ENCODE measurements at regions not wholly inside any gene's neighbourhood (a gene's known extent, or its start where the extent isn't known, plus 50 kb on each side); places are given as distances from the start of the nearest gene placed in this dataset.

DNA sequence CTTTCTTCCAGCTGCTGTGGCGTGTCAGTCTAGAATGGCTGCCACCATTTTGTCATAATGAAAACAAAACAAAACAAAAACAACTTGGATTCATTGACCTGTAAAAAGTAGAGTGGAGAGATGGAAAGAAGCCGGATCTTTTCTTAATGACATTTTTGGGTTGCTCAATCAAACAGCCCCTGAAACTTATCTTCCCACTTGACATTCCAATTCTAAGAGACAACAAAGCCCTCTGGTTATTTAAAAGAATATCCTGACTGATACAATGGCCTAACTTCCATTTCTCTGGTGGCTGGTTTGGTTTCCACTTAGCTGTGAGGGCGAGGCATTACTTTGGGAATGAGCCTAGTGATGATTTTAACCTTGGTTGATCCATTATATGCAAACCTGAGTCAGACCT lies 123.7 kb downstream of the AQP4 start:
- intact Hi-C loops (cut with micrococcal nuclease; ENCODE audit: unreplicated experiment) = no loop called here
- H3K27me3 Mint-ChIP-seq (ENCODE audit: unreplicated experiment) = no peaks in the 10 kb centered on the region
- no peak overlapping the region for H3K27ac Mint-ChIP-seq (ENCODE audit: unreplicated experiment)
- TF ChIP-seq, protein P1, sequence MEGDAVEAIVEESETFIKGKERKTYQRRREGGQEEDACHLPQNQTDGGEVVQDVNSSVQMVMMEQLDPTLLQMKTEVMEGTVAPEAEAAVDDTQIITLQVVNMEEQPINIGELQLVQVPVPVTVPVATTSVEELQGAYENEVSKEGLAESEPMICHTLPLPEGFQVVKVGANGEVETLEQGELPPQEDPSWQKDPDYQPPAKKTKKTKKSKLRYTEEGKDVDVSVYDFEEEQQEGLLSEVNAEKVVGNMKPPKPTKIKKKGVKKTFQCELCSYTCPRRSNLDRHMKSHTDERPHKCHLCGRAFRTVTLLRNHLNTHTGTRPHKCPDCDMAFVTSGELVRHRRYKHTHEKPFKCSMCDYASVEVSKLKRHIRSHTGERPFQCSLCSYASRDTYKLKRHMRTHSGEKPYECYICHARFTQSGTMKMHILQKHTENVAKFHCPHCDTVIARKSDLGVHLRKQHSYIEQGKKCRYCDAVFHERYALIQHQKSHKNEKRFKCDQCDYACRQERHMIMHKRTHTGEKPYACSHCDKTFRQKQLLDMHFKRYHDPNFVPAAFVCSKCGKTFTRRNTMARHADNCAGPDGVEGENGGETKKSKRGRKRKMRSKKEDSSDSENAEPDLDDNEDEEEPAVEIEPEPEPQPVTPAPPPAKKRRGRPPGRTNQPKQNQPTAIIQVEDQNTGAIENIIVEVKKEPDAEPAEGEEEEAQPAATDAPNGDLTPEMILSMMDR (IDR thresholded peaks at IDR 0.05; ENCODE audit: unreplicated experiment) = no peak
- H3K9me3 Mint-ChIP-seq (ENCODE audit: low read depth, unreplicated experiment) = no peaks in the 10 kb centered on the region
- peaks cover 19% of the 10 kb centered on the region for H3K4me1 Mint-ChIP-seq (ENCODE audit: low read depth, unreplicated experiment)
- DNase-seq = no peak
- H3K4me3 Mint-ChIP-seq (ENCODE audit: low read depth, unreplicated experiment) = no peak overlapping the region
- no peaks in the 10 kb centered on the region for H3K36me3 Mint-ChIP-seq (ENCODE audit: insufficient read depth, unreplicated experiment)
- no TSS peak for BruUV-seq (replicated peaks)
- CTCF ChIA-PET = no interaction called here

DNA sequence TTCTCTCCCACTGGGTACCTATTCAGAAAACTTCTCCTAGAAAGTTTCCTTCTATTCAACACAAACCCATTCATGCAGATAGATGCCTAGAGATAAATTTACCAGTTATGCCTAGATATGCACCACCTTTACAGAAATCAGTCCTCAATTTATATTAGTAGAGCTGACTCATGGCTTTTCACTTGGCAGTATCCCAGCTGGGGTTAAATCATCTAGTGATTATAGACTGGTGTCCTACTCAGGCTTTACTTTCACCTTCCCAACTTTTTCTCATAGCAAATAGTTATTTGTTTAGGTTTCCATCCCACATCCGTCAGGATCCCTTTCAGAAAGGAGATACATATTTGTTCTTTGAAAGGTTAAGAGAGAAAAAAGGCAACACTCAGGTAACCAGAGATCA lies 124.5 kb downstream of the AQP4 start:
- no TSS peak for BruUV-seq (replicated peaks)
- Mint-ChIP-seq H3K27me3 (ENCODE audit: unreplicated experiment) (no peaks in the 10 kb centered on the region), H3K27ac (ENCODE audit: unreplicated experiment) (no peak overlapping the region), H3K4me3 (ENCODE audit: low read depth, unreplicated experiment) (no peak overlapping the region), H3K4me1 (ENCODE audit: low read depth, unreplicated experiment) (peaks cover 12% of the 10 kb centered on the region), H3K36me3 (ENCODE audit: insufficient read depth, unreplicated experiment) (no peaks in the 10 kb centered on the region), H3K9me3 (ENCODE audit: low read depth, unreplicated experiment) (no peaks in the 10 kb centered on the region)
- intact Hi-C loops (cut with micrococcal nuclease; ENCODE audit: unreplicated experiment) = no loop called here
- no peak for DNase-seq
- CTCF ChIA-PET = no interaction called here
- TF ChIP-seq, protein P1 (IDR thresholded peaks at IDR 0.05; ENCODE audit: unreplicated experiment) = no peak

GRCh38 chr18:26740396-26740795 lies 125.1 kb downstream of the AQP4 start:
- peaks cover 5% of the 10 kb centered on the region for H3K4me1 Mint-ChIP-seq (ENCODE audit: low read depth, unreplicated experiment)
- no peak for DNase-seq
- intact Hi-C loops (cut with micrococcal nuclease; ENCODE audit: unreplicated experiment) = no loop called here
- no peak overlapping the region for H3K4me3 Mint-ChIP-seq (ENCODE audit: low read depth, unreplicated experiment)
- TF ChIP-seq, protein P1 (IDR thresholded peaks at IDR 0.05; ENCODE audit: unreplicated experiment) = no peak
- BruUV-seq (replicated peaks) = no TSS peak
- H3K9me3 Mint-ChIP-seq (ENCODE audit: low read depth, unreplicated experiment) = no peaks in the 10 kb centered on the region
- no peak overlapping the region for H3K27ac Mint-ChIP-seq (ENCODE audit: unreplicated experiment)
- H3K27me3 Mint-ChIP-seq (ENCODE audit: unreplicated experiment) = no peaks in the 10 kb centered on the region
- no peaks in the 10 kb centered on the region for H3K36me3 Mint-ChIP-seq (ENCODE audit: insufficient read depth, unreplicated experiment)
- CTCF ChIA-PET = no interaction called here

- BruUV-seq (replicated peaks) = no TSS peak
- no peaks in the 10 kb centered on the region for H3K27me3 Mint-ChIP-seq (ENCODE audit: unreplicated experiment)
- no peaks in the 10 kb centered on the region for H3K9me3 Mint-ChIP-seq (ENCODE audit: low read depth, unreplicated experiment)
- no peak overlapping the region for H3K27ac Mint-ChIP-seq (ENCODE audit: unreplicated experiment)
- CTCF ChIA-PET = no interaction called here
- intact Hi-C loops (cut with micrococcal nuclease; ENCODE audit: unreplicated experiment) = no loop called here
- no peak for DNase-seq
- H3K4me1 Mint-ChIP-seq (ENCODE audit: low read depth, unreplicated experiment) = no peaks in the 10 kb centered on the region
- TF ChIP-seq, protein P1 (IDR thresholded peaks at IDR 0.05; ENCODE audit: unreplicated experiment) = no peak
- no peaks in the 10 kb centered on the region for H3K36me3 Mint-ChIP-seq (ENCODE audit: insufficient read depth, unreplicated experiment)
- H3K4me3 Mint-ChIP-seq (ENCODE audit: low read depth, unreplicated experiment) = no peak overlapping the region
These were observed 126.8 kb downstream of the AQP4 start for GRCh38 chr18:26738706-26739105.

- Mint-ChIP-seq H3K4me3 (ENCODE audit: low read depth, unreplicated experiment) (no peak overlapping the region), H3K9me3 (ENCODE audit: low read depth, unreplicated experiment) (no peaks in the 10 kb centered on the region), H3K36me3 (ENCODE audit: insufficient read depth, unreplicated experiment) (no peaks in the 10 kb centered on the region), H3K27ac (ENCODE audit: unreplicated experiment) (no peak overlapping the region), H3K27me3 (ENCODE audit: unreplicated experiment) (no peaks in the 10 kb centered on the region), H3K4me1 (ENCODE audit: low read depth, unreplicated experiment) (no peaks in the 10 kb centered on the region)
- CTCF ChIA-PET = no interaction called here
- no TSS peak for BruUV-seq (replicated peaks)
- TF ChIP-seq, protein P1 (IDR thresholded peaks at IDR 0.05; ENCODE audit: unreplicated experiment) = no peak
- DNase-seq = no peak
- intact Hi-C loops (cut with micrococcal nuclease; ENCODE audit: unreplicated experiment) = no loop called here
These were observed 129.2 kb downstream of the AQP4 start for GRCh38 chr18:26736301-26736700.
